ENCODE measurements at regions not wholly inside any gene's neighbourhood (a gene's known extent, or its start where the extent isn't known, plus 50 kb on each side); places are given as distances from the start of the nearest gene placed in this dataset.

- DNase-seq (ENCODE audit: low read depth in 2 of 2) = no peak
Observed at GRCh38 chr11:134558258-134558835, 146.3 kb upstream of the B3GAT1 start.

- no peak for DNase-seq (ENCODE audit: low read depth in 2 of 2)
Observed at GRCh38 chr11:134557571-134558257, 145.7 kb upstream of the B3GAT1 start.

- no peak for DNase-seq (ENCODE audit: low read depth in 2 of 2)
Observed at GRCh38 chr11:134556186-134556585, 144.1 kb upstream of the B3GAT1 start.

- DNase-seq (ENCODE audit: low read depth in 2 of 2) = no peak
Observed at GRCh38 chr11:134555510-134555909, 143.5 kb upstream of the B3GAT1 start.

- DNase-seq (ENCODE audit: low read depth in 2 of 2) = no peak
Observed at GRCh38 chr11:134554861-134555260, 142.8 kb upstream of the B3GAT1 start.

GRCh38 chr11:134554106-134554505 lies 142.1 kb upstream of the B3GAT1 start:
- no peak for DNase-seq (ENCODE audit: low read depth in 2 of 2)

- no peak for DNase-seq (ENCODE audit: low read depth in 2 of 2)
Observed at GRCh38 chr11:134552749-134553148, 140.7 kb upstream of the B3GAT1 start.

GRCh38 chr11:134545521-134545920 lies 133.5 kb upstream of the B3GAT1 start:
- DNase-seq (ENCODE audit: low read depth in 2 of 2) = no peak

GRCh38 chr11:134544095-134544815 lies 132.2 kb upstream of the B3GAT1 start:
- no peak for DNase-seq (ENCODE audit: low read depth in 2 of 2)

GRCh38 chr11:134543645-134544044 lies 131.6 kb upstream of the B3GAT1 start:
- DNase-seq (ENCODE audit: low read depth in 2 of 2) = no peak

- DNase-seq (ENCODE audit: low read depth in 2 of 2) = no peak
Observed at GRCh38 chr11:134543241-134543640, 131.2 kb upstream of the B3GAT1 start.

GRCh38 chr11:134542401-134543165 lies 130.5 kb upstream of the B3GAT1 start:
- no peak for DNase-seq (ENCODE audit: low read depth in 2 of 2)

- no peak for DNase-seq (ENCODE audit: low read depth in 2 of 2)
Observed at GRCh38 chr11:134541951-134542350, 129.9 kb upstream of the B3GAT1 start.

GRCh38 chr11:134541355-134541754 lies 129.3 kb upstream of the B3GAT1 start:
- DNase-seq (ENCODE audit: low read depth in 2 of 2) = no peak

GRCh38 chr11:134539285-134539684 lies 127.2 kb upstream of the B3GAT1 start:
- no peak for DNase-seq (ENCODE audit: low read depth in 2 of 2)

- no peak for DNase-seq (ENCODE audit: low read depth in 2 of 2)
Observed at GRCh38 chr11:134538742-134539141, 126.7 kb upstream of the B3GAT1 start.

GRCh38 chr11:134537941-134538340 lies 125.9 kb upstream of the B3GAT1 start:
- DNase-seq (ENCODE audit: low read depth in 2 of 2) = no peak

GRCh38 chr11:134537296-134537695 lies 125.3 kb upstream of the B3GAT1 start:
- DNase-seq (ENCODE audit: low read depth in 2 of 2) = no peak

- no peak for DNase-seq (ENCODE audit: low read depth in 2 of 2)
Observed at GRCh38 chr11:134536677-134537076, 124.6 kb upstream of the B3GAT1 start.

- no peak for DNase-seq (ENCODE audit: low read depth in 2 of 2)
Observed at GRCh38 chr11:134536219-134536618, 124.2 kb upstream of the B3GAT1 start.

GRCh38 chr11:134535029-134536025 lies 123.3 kb upstream of the B3GAT1 start:
- no peak for DNase-seq (ENCODE audit: low read depth in 2 of 2)

All from activated CD4-positive, alpha-beta T cell treated with anti-CD3 and anti-CD28 coated beads for 24 hours (primary cell).